Neuronal stem cell (in vitro differentiated cells): ENCODE measurements at regions not wholly inside any gene's neighbourhood (a gene's known extent, or its start where the extent isn't known, plus 50 kb on each side); places are given as distances from the start of the nearest gene placed in this dataset.

Experiments used
- DNase-seq: peaks from one replicate; pipeline ENCODE4 v3.0.0-alpha.2; 2013; ENCODE audit warnings: low spot score
- H2AFZ ChIP-seq: one replicate; pipeline ENCODE4 v1.6.1; 2013; ENCODE audit warnings: mild to moderate bottlenecking, low read length, inconsistent platforms
- H2AK5ac ChIP-seq: 2 replicates; pipeline ENCODE4 v1.6.1; 2013; ENCODE audit warnings: low read depth, mild to moderate bottlenecking, inconsistent platforms, low read length, moderate library complexity, mixed read lengths
- H2BK120ac ChIP-seq: 2 replicates; pipeline ENCODE4 v1.6.1; 2013; ENCODE audit warnings: low read depth, mild to moderate bottlenecking, inconsistent platforms, low read length, moderate library complexity, mixed read lengths
- H2BK12ac ChIP-seq: one replicate; pipeline ENCODE4 v1.6.1; 2013; ENCODE audit warnings: low read length, inconsistent platforms
- H2BK15ac ChIP-seq: 2 replicates; pipeline ENCODE4 v1.6.1; 2013; ENCODE audit warnings: mild to moderate bottlenecking, low read length, inconsistent platforms, mixed read lengths
- H2BK5ac ChIP-seq: one replicate; pipeline ENCODE4 v1.6.1; 2013; ENCODE audit warnings: inconsistent platforms, mild to moderate bottlenecking, low read length, moderate library complexity
- H3K14ac ChIP-seq: one replicate; pipeline ENCODE4 v1.6.1; 2013; ENCODE audit warnings: low read length, inconsistent platforms
- H3K18ac ChIP-seq: 2 replicates; pipeline ENCODE4 v1.6.1; 2013; ENCODE audit warnings: low read length, inconsistent platforms
- H3K23ac ChIP-seq: 2 replicates; pipeline ENCODE4 v1.6.1; 2013; ENCODE audit warnings: low read depth, mild to moderate bottlenecking, mixed read lengths, low read length, inconsistent platforms; ENCODE audit not compliant: poor library complexity
- H3K27ac ChIP-seq: replicated peaks from 3 replicates; pipeline ENCODE4 v1.5.1; 2013; ENCODE audit warnings: low read length, inconsistent platforms
- H3K27me3 ChIP-seq, 3 experiments: 2 replicates each; pipeline ENCODE4 v1.6.1; 2013; ENCODE audit warnings: low read length in 3 of 3, mild to moderate bottlenecking in 2 of 3, inconsistent platforms in 1 of 3, low read depth in 1 of 3, mixed read lengths in 1 of 3, moderate library complexity in 1 of 3; ENCODE audit not compliant: control insufficient read depth in 3 of 3, insufficient read depth in 3 of 3
- H3K36me3 ChIP-seq, 2 donors: replicated peaks in 1 of 2; 2 replicates each; pipeline ENCODE4 v1.6.1; 2013; ENCODE audit warnings: low read length in 2 of 2; ENCODE audit not compliant: control insufficient read depth in 2 of 2, insufficient read depth in 2 of 2
- H3K4ac ChIP-seq: 2 replicates; pipeline ENCODE4 v1.6.1; 2013; ENCODE audit warnings: inconsistent platforms, mild to moderate bottlenecking, low read length, moderate library complexity
- H3K4me1 ChIP-seq, 2 donors: 1 replicate in 1 of 2; 2 replicates in 1 of 2; pipeline ENCODE4 v1.6.1; 2013; ENCODE audit warnings: low read length in 2 of 2, low read depth in 1 of 2; ENCODE audit not compliant: control insufficient read depth in 2 of 2, insufficient read depth in 1 of 2
- H3K4me2 ChIP-seq: one replicate; pipeline ENCODE4 v1.6.1; 2013; ENCODE audit warnings: mild to moderate bottlenecking, low read length, inconsistent platforms; ENCODE audit not compliant: insufficient read depth, poor library complexity, severe bottlenecking
- H3K4me3 ChIP-seq, 2 donors: 2 replicates each; pipeline ENCODE4 v1.5.1; 2013; ENCODE audit warnings: low read length in 2 of 2, mild to moderate bottlenecking in 2 of 2, inconsistent platforms in 1 of 2, moderate library complexity in 1 of 2
- H3K79me1 ChIP-seq: one replicate; pipeline ENCODE4 v1.6.1; 2013; ENCODE audit warnings: low read depth, mild to moderate bottlenecking, inconsistent platforms, low read length, moderate library complexity
- H3K9ac ChIP-seq: one replicate; pipeline ENCODE4 v1.6.1; 2013; ENCODE audit warnings: mild to moderate bottlenecking, low read depth, low read length, inconsistent platforms; ENCODE audit not compliant: poor library complexity
- H3K9me3 ChIP-seq, 2 donors: replicated peaks in 1 of 2; 2 replicates each; pipeline versions ENCODE3 to v1.6.1; 2013; ENCODE audit warnings: low read length in 2 of 2, mild to moderate bottlenecking in 2 of 2, inconsistent platforms in 1 of 2, low read depth in 1 of 2, mixed read lengths in 1 of 2, moderate library complexity in 1 of 2; ENCODE audit not compliant: control insufficient read depth in 2 of 2, insufficient read depth in 1 of 2
- H4K8ac ChIP-seq: one replicate; pipeline ENCODE4 v1.6.1; 2013; ENCODE audit warnings: low read depth, mild to moderate bottlenecking, inconsistent platforms, low read length, moderate library complexity
- H4K91ac ChIP-seq: one replicate; pipeline ENCODE4 v1.6.1; 2013; ENCODE audit warnings: low read length, low read depth, mild to moderate bottlenecking, inconsistent platforms; ENCODE audit not compliant: poor library complexity
- WGBS, 2 donors: extraction: QIAGEN DNeasy Blood & Tissue Kit; methylation state at CpG; one replicate each; pipeline ENCODE4 v1.1.7; 2013; ENCODE audit warnings: missing lambda C conversion rate in 2 of 2, mixed read lengths in 1 of 2; ENCODE audit not compliant: insufficient read length in 2 of 2, insufficient replicate concordance in 1 of 2; ENCODE audit errors: extremely low coverage in 2 of 2; 5-methylcytosine and 5-hydroxymethylcytosine counted together

- WGBS, 2 donors = no CpG with 5 or more reads among the region's 7 CpGs
These were observed 103.0 kb downstream of the APOB start for GRCh38 chr2:20940856-20941255.

DNA sequence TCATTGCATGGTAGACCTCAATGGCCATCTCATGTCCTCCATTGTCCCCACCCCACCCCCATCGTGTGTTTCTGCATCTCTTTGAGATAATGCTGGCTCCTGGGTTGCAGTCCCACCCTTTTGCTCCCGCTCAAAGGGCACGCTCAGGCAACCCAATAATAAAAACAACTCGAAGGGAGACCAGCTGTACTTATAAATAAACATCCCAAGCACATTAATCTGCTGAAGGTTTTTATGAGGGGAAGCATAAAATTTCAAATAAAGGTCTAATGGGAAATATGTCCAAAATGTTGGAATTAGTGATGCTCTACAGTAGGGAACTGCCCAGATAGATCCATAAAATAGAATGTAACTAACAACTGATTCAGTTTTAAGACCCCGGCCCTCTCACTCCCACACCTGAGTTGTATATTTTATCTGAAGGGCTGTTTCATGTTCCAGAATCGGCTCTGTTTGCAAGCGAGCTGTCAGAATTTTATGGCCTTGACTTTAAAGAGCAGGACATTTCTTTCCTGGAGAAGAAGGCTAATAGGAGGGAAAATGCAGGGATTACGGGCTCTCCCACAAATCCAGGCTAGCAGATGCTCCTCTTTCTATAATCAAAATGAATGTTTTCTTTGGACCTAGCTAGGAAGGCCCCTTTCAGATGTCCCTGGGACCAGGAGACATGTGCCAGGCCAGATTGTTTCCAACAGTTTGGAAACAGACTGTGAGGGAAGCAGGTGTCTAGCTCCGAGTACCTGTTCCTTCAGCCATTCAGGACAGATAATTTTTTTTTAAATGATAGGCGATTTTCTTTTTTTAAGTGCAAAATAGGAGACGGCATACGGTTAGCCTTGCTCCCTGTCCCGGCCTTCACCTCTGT lies 103.7 kb downstream of the APOB start:
- Histone ChIP-seq H3K4me1 (no peaks in the 10 kb centered on the region), H3K4me3 (no peak overlapping the region), H3K23ac (no peak overlapping the region), H2BK120ac (no peak overlapping the region), H3K27ac (no peak overlapping the region), H3K36me3 (peaks cover 0 to 1% of the 10 kb centered on the region in 2 donors), H4K8ac (no peak overlapping the region), H3K9me3 (no peaks in the 10 kb centered on the region), H3K27me3 (peaks cover 0 to 4% (median 0%) of the 10 kb centered on the region in 3 experiments), H3K4ac (no peak overlapping the region), H3K4me2 (no peak overlapping the region), H3K79me1 (no peaks in the 10 kb centered on the region), H2BK5ac (no peak overlapping the region), H2BK15ac (no peak overlapping the region), H3K9ac (no peak overlapping the region), H3K18ac (no peak overlapping the region), H2AK5ac (no peak overlapping the region), H2AFZ (no peak overlapping the region), H4K91ac (no peak overlapping the region), H2BK12ac (no peak overlapping the region), H3K14ac (no peak overlapping the region)
- no CpG with 5 or more reads among the region's 13 CpGs for WGBS, 2 donors
- no peak for DNase-seq

More at GRCh38 chr2:20940856-20941255, 103.0 kb downstream of the APOB start:
- Histone ChIP-seq H2BK5ac (no peak overlapping the region), H3K4me2 (no peak overlapping the region), H2AFZ (no peak overlapping the region), H4K91ac (no peak overlapping the region), H3K4me3 (no peak overlapping the region), H3K14ac (no peak overlapping the region), H4K8ac (no peak overlapping the region), H3K4ac (no peak overlapping the region), H3K18ac (no peak overlapping the region), H2BK15ac (no peak overlapping the region), H2AK5ac (no peak overlapping the region), H3K9me3 (no peaks in the 10 kb centered on the region), H2BK12ac (no peak overlapping the region), H2BK120ac (no peak overlapping the region), H3K4me1 (no peaks in the 10 kb centered on the region), H3K79me1 (no peaks in the 10 kb centered on the region), H3K27ac (no peak overlapping the region), H3K23ac (no peak overlapping the region), H3K36me3 (peaks cover 0 to 1% of the 10 kb centered on the region in 2 donors), H3K27me3 (peaks cover 0 to 4% (median 0%) of the 10 kb centered on the region in 3 experiments), H3K9ac (no peak overlapping the region)
- DNase-seq = no peak

DNA sequence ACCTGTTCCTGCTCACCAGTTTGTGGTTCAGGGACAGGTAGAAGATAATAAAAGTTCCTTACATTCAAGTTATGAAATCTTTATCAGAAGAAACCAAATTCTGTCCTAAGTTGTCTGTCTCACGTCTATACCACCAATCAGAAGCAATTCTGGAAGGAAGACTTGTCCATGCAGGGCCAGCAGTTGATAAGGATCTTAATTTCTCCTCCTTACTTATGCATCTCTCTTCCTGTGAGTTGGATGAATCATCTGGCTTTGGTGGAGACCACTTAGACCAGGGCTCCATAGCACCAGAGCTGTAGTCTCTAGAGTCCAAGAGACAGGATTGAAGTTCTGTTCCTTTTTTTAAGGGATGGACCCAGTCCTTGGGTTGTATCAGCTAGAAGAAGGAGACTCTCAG lies 106.5 kb downstream of the APOB start:
- Histone ChIP-seq H3K14ac (no peak overlapping the region), H2BK5ac (no peak overlapping the region), H3K4me3 (no peak overlapping the region), H3K4me1 (no peaks in the 10 kb centered on the region), H3K36me3 (peaks cover 0 to 1% of the 10 kb centered on the region in 2 donors), H3K9ac (no peak overlapping the region), H2BK15ac (no peak overlapping the region), H3K4ac (no peak overlapping the region), H3K79me1 (no peaks in the 10 kb centered on the region), H4K8ac (no peak overlapping the region), H3K18ac (no peak overlapping the region), H3K27me3 (peaks cover 0 to 4% (median 0%) of the 10 kb centered on the region in 3 experiments), H3K4me2 (no peak overlapping the region), H2AFZ (no peak overlapping the region), H2BK12ac (no peak overlapping the region), H3K27ac (no peak overlapping the region), H2BK120ac (no peak overlapping the region), H4K91ac (no peak overlapping the region), H3K9me3 (no peaks in the 10 kb centered on the region), H2AK5ac (no peak overlapping the region), H3K23ac (no peak overlapping the region)
- WGBS, 2 donors = no CpG with 5 or more reads among the region's 1 CpG
- DNase-seq = no peak

- no peaks in the 10 kb centered on the region for H3K9me3 ChIP-seq
- no peaks in the 10 kb centered on the region for H3K36me3 ChIP-seq
- no peak overlapping the region for H3K27ac ChIP-seq
- H2BK15ac ChIP-seq = no peak overlapping the region
- H3K4me1 ChIP-seq = no peaks in the 10 kb centered on the region
- H2BK120ac ChIP-seq = no peak overlapping the region
- H2AK5ac ChIP-seq = no peak overlapping the region
- no peak overlapping the region for H2BK12ac ChIP-seq
- H4K8ac ChIP-seq = no peak overlapping the region
- no peak overlapping the region for H3K18ac ChIP-seq
- H3K4me2 ChIP-seq = no peak overlapping the region
- H4K91ac ChIP-seq = no peak overlapping the region
- no peak overlapping the region for H3K4ac ChIP-seq
- H3K27me3 ChIP-seq = no peaks in the 10 kb centered on the region
- H3K79me1 ChIP-seq = no peaks in the 10 kb centered on the region
- H2BK5ac ChIP-seq = no peak overlapping the region
- no peak overlapping the region for H3K4me3 ChIP-seq
- DNase-seq = no peak
- H3K14ac ChIP-seq = no peak overlapping the region
- H3K23ac ChIP-seq = no peak overlapping the region
- no peak overlapping the region for H2AFZ ChIP-seq
- no CpG with 5 or more reads among the region's 11 CpGs for WGBS, 2 donors
- H3K9ac ChIP-seq = no peak overlapping the region
These were observed 108.6 kb downstream of the APOB start for GRCh38 chr2:20935168-20935775.
